ENCODE measurements at regions not wholly inside any gene's neighbourhood (a gene's known extent, or its start where the extent isn't known, plus 50 kb on each side); places are given as distances from the start of the nearest gene placed in this dataset.
"Not testable (repeated sequence)": the region's sequence is repeated elsewhere in the genome, so short reads cannot be mapped to it uniquely, and the experiment has no call there.

- peak in 1 of 2 experiments; percentile 1 for DNase-seq
Observed at GRCh38 chr6:166253778-166254204, 54.4 kb downstream of the PRR18 start.

DNA sequence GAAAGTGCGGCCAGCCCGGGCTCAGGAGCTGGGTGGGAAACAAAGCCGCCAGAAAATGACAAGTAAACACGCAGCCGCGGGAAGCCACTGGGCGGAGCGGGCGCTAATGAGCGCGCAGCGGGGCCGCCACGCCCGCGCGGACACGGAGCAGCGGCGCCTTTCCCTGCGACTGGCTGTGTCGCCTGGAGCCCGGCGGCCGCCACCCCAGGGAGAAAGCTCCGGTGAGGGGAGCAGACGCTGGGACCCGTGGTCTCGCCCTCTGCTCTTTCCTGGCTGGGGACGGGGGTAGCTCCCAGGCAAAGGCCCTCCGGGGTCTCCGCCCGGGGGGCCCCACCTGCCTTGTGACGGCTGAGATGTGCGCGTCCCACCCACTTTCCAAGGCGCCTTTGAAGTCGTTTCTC, 54.9 kb downstream of the PRR18 start:
- peak; percentile 8 to 33 for DNase-seq

- no peak for DNase-seq
Observed at GRCh38 chr6:166252601-166253000, 55.6 kb downstream of the PRR18 start.

GRCh38 chr6:166251655-166252054, 56.5 kb downstream of the PRR18 start:
- no peak for DNase-seq

DNA sequence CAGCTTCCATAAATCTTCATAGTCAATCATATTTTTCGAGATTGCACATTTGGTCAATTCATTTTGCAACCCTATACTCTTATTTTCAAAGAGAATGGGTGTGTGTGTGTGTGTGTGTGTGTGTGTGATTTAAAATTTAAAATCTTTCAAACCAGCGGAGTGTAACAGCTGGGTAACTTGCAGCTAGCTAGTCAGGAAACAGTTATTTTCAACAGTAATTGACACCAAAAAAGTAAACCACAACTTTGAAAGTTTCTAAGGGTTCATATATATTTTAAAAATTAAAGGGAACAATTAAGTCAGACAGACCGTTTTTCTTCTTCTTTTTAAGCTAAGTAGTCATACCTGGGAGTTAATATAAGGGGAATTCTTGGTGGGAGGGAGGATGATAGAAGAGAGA, 57.0 kb downstream of the PRR18 start:
- no peak for DNase-seq

- not testable (repeated sequence) for DNase-seq
Observed at GRCh38 chr6:166249061-166249785, 59.0 kb downstream of the PRR18 start.

- DNase-seq = no peak
Observed at GRCh38 chr6:166245148-166245547, 63.0 kb downstream of the PRR18 start.

DNA sequence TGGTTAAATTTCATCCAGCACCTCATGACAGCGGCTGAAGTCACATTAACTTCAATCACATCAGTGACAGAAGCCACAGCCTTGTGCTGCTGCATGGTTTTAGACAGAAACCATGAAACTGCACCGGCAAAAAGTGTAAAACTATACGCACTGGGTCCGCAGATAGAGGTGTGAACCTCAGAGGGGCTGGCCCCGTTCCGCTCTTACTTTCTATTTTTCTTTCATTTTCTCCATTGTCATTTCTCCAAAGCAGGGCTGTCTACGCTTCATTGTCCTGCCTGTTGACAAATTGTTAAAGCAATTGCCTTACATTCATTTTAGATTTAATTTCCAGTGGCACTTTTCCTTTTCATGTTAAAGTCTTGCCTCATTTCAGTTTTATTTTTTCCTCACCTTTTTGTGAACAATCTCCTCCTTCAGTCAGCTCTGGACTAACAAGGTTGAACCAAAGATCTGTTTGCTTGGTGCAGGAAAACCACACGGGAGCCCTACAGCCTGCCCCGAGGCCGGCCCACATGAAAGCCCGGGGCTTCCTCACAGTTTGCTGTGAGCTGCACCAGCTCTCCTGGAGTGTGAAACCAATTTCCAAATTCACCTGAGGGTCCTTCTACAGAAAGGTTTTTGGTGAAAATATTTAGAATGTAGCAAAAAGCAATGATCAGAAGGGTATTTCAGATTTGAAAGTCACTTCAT, 63.7 kb downstream of the PRR18 start:
- no peak for DNase-seq

- no peak for DNase-seq
Observed at GRCh38 chr6:166242888-166243287, 65.3 kb downstream of the PRR18 start.

DNA sequence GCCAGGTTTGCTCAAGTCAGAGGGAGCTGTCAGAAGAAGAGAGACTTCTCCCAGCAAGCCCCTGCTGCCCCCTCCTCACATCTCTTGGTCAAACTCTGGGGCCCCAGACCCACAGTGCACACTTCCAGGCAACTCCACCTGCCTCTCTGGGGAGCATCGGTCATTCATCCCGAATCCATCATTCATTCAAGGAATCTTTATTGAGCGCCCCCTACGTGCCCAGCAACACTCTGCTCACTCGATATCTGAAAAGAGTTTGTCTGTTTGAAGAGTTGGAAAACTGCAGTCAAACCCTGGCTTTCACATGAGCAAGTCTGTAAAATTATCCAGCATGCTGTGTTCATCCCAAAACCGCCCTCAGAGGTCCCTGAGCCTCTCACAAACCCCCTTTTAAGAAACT, 66.2 kb downstream of the PRR18 start:
- DNase-seq = no peak

- no peak for DNase-seq
Observed at GRCh38 chr6:166240889-166241288, 67.3 kb downstream of the PRR18 start.

DNA sequence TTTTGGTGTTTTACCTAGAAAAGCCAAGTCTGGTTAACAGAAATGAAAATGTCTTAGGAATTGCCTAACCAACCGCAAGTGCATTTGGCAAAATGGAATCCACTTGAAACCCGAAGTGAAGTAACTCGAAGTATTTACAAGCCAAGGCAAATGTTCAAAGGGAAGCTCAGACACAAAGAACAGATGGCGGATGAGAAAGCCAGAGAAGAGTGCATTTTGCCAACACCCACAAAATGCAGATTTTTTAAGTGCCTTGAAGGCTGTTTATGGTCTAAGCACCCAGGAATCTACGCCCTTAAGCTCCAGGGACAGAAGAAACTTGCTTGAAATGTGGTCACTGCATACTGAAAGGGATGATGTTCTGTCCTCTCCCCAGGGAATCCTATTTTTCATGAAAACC, 70.0 kb upstream of the TBXT start:
- DNase-seq = no peak

DNA sequence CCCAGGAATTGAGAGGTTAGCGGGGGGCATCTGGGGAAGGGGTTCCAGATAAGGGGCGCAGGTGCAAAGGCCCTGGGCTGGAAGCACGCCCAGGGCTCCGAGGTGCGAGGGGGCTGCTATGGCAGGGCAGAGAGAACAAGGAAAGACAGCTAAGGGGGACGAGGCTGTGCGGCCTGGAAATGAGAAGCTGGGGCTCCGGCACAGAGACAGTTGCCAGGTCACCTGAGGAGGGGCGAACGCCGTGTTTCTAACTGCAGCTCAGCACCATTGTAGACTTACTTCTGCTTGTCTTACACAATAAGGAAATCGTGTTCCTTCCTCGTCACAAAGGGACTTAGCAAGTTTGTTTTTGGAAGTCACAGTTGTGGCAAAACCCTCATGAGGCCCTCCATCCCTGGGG, 68.9 kb upstream of the TBXT start:
- DNase-seq = no peak

GRCh38 chr6:166235666-166236292, 68.1 kb upstream of the TBXT start:
- no peak for DNase-seq

GRCh38 chr6:166231181-166231580, 63.5 kb upstream of the TBXT start:
- DNase-seq = not testable (repeated sequence)

DNA sequence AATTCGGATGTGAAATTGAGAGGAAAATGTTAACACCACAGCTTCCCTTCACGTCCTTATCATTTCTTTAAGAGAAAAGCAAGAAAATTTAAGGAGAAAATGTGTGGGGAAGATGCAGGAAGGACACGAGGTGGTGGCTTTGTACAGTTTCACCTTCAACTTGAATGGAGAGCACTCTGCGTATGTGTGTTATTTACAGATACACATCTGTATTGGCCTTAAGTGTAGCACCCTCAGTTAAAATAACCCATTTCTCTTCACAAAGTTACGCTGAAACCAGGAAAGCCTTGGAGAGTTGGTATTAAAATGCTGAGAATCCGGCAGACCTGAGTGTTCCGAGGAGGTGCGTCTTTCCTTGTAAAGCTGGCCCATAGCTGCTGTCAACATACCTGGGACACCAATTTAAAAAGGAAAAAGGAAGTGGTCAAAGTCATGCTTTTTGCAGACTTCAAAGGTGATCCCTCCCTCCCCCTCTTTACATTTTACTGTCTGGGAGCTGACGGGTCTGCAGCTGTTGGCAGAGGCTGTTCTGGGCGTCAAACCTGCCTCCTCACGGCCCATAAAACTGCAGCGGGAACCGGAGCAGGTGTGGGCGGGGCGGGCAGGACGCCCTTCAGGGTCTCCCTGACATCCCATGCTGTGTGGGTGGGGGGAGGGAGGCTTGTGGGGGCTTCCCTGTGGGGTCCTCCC, 61.3 kb upstream of the TBXT start:
- no peak for DNase-seq

- no peak for DNase-seq
Observed at GRCh38 chr6:166228425-166228824, 60.8 kb upstream of the TBXT start.

DNA sequence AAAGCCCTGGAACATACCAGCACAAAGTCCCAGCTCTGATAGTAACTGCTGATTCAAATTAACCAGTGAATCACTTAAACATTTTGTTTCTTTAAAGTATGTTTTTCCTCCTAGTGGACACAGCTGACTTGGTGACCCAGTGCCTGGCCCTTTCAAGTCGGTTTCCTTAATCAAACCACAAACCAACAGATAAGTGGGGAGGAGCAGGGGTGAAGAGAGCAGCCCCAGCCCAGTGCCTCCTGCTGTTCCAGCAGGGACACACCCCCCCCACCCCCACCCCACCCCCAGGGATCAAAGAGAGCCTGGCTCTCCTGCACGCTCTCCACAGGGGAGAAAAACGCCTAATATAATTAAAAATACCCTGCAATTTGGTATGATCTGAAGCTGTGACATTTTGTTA, 55.4 kb upstream of the TBXT start:
- no peak for DNase-seq

- no peak for DNase-seq
Observed at GRCh38 chr6:166222631-166223030, 55.0 kb upstream of the TBXT start.

DNA sequence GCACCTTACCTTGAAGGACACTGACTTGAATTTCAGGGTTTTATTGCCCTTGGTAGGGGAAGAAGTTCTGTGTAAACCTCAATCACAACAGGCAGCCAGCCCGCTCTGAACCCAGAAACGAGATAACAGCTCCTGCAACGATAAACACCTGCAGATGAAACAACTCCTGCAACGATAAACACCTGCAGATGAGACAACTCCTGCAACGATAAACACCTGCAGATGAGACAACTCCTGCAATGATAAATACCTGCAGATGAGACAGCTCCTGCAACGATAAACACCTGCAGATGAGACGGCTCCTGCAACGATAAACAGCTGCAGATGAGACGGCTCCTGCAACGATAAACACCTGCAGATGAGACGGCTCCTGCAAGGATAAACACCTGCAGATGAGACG, 54.0 kb upstream of the TBXT start:
- no peak for DNase-seq

DNA sequence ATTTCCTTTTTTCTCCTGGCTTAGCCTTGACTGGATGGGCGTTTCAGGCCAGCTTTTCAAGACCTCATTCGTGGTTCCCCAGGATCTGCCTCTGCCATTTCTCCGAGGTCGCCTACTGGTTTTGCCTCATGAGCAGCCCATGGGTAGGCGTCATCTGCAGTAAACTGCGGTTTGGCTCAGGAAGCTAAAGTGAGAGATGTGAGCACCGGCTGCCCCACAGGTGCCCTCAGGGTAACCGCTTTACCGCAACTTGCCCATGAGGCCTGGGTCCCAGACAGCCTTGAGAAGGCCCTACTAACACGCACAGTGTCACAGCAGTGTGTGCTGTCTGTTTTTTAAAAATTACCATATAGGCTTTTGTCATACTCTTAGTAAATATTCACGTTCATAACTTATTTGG, 53.4 kb upstream of the TBXT start:
- no peak for DNase-seq
